Astrocyte of the cerebellum (primary cell): ENCODE measurements at regions not wholly inside any gene's neighbourhood (a gene's known extent, or its start where the extent isn't known, plus 50 kb on each side); places are given as distances from the start of the nearest gene placed in this dataset.

Experiments used
- DNase-seq: peaks from one replicate; pipeline ENCODE4 v3.0.0-alpha.2; 2011; ENCODE audit warnings: low read depth
- H3K4me3 ChIP-seq: 2 replicates; pipeline ENCODE4 v1.5.1; 2011; ENCODE audit warnings: mild to moderate bottlenecking, low read depth, low read length, moderate library complexity
- CTCF ChIP-seq: IDR thresholded peaks from 2 replicates; pipeline ENCODE4 v1.5.1; 2012; ENCODE audit warnings: low read length, low read depth, moderate library complexity, mild to moderate bottlenecking; ENCODE audit errors: missing control alignments
- in situ Hi-C: cut with HindIII; loops from 2 replicates; pipeline ENCODE4 v1.10.0; 2017; ENCODE audit warnings: low sequenced_read_pairs

- in situ Hi-C loops, result no loop called here
- TF ChIP-seq CTCF, result no peak
- DNase-seq, result no peak
- H3K4me3 ChIP-seq, result no peak overlapping the region
These were observed 505.4 kb downstream of the SUCLG1 start for GRCh38 chr2:83953697-83954096.

- in situ Hi-C loops, result no loop called here
- no peak overlapping the region for H3K4me3 ChIP-seq
- DNase-seq, result no peak
- TF ChIP-seq CTCF, result no peak
These were observed 507.6 kb downstream of the SUCLG1 start for GRCh38 chr2:83951378-83951947.

- H3K4me3 ChIP-seq, result no peak overlapping the region
- no peak for TF ChIP-seq CTCF
- no peak for DNase-seq
- in situ Hi-C loops, result no loop called here
These were observed 509.7 kb downstream of the SUCLG1 start for GRCh38 chr2:83949361-83949760.

GRCh38 chr2:83944191-83944590, 514.9 kb downstream of the SUCLG1 start:
- in situ Hi-C loops, result loop anchor here (5.0 kb wide), 1 partner anchor 48 kb away; no protein-coding TSS in a partner anchor
- H3K4me3 ChIP-seq, result no peak overlapping the region
- DNase-seq, result no peak
- TF ChIP-seq CTCF, result no peak

GRCh38 chr2:83943265-83943664, 515.8 kb downstream of the SUCLG1 start:
- H3K4me3 ChIP-seq, result no peak overlapping the region
- no peak for TF ChIP-seq CTCF
- DNase-seq, result no peak
- in situ Hi-C loops, result loop anchor here (5.0 kb wide), 1 partner anchor 49 kb away; no protein-coding TSS in a partner anchor

- H3K4me3 ChIP-seq, result no peak overlapping the region
- in situ Hi-C loops, result loop anchor here (5.0 kb wide), 1 partner anchor 50 kb away; no protein-coding TSS in a partner anchor
- no peak for TF ChIP-seq CTCF
- DNase-seq, result no peak
These were observed 517.2 kb downstream of the SUCLG1 start for GRCh38 chr2:83941886-83942285.

GRCh38 chr2:83933749-83934148, 525.3 kb downstream of the SUCLG1 start:
- TF ChIP-seq CTCF, result no peak
- no peak overlapping the region for H3K4me3 ChIP-seq
- in situ Hi-C loops, result no loop called here
- DNase-seq, result no peak
